ENCODE measurements at regions not wholly inside any gene's neighbourhood (a gene's known extent, or its start where the extent isn't known, plus 50 kb on each side); places are given as distances from the start of the nearest gene placed in this dataset.
"Not testable (repeated sequence)": the region's sequence is repeated elsewhere in the genome, so short reads cannot be mapped to it uniquely, and the experiment has no call there.

DNA sequence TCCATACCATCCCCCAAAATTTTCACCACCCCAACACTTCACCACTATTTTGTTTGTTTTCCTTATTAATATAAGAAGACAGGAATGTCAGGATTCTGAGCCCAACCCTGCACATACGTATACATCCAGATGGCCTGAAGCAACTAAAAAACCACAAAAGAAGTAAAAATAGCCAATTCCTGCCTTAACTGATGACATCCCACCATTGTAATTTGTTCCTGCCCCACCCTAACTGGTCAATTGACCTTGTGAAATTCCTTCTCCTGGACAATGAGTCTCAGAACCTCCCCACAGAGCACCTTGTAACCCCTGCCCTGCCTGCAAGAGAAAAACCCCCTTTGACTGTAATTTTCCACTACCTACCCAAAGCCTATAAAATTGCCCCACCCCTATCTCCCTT, 132.5 kb downstream of the ZNF675 start:
- Histone ChIP-seq H4K20me1 (ENCODE audit: insufficient read depth, low read length) (no peaks in the 10 kb centered on the region), H3K79me2 (ENCODE audit: insufficient read depth, low read depth, low read length) (no peaks in the 10 kb centered on the region), H3K9me2 (ENCODE audit: insufficient read depth, low read length) (no peaks in the 10 kb centered on the region), H2AFZ (ENCODE audit: low read length) (no peak overlapping the region), H3K4me2 (ENCODE audit: low read length) (no peak overlapping the region), H3K36me3 (ENCODE audit: insufficient read depth, low read length) (no peaks in the 10 kb centered on the region), H3K27ac (ENCODE audit: low read depth, low read length, poor library complexity, severe bottlenecking) (no peak overlapping the region), H3K4me1 (ENCODE audit: insufficient read depth, low read length, poor library complexity, severe bottlenecking) (no peaks in the 10 kb centered on the region), H3K4me3 (ENCODE audit: low read depth, low read length, poor library complexity, severe bottlenecking) (no peak overlapping the region), H3K9me3 (ENCODE audit: low read length) (no peaks in the 10 kb centered on the region)
- no peak for DNase-seq (ENCODE audit: low spot score)
- TF ChIP-seq EZH2phosphoT487 (IDR thresholded peaks at IDR 0.05; ENCODE audit: borderline replicate concordance, low read depth, low read length) (no peak), CTCF (conservative IDR thresholded peaks at IDR 0.05; ENCODE audit: low read length) (no peak)
- BruUV-seq (replicated peaks) = no TSS peak
- CTCF ChIA-PET (ENCODE audit: unreplicated experiment) = no interaction called here
- intact Hi-C loops (cut with micrococcal nuclease; ENCODE audit: unreplicated experiment) = no loop called here
- POLR2A ChIA-PET = no interaction called here

DNA sequence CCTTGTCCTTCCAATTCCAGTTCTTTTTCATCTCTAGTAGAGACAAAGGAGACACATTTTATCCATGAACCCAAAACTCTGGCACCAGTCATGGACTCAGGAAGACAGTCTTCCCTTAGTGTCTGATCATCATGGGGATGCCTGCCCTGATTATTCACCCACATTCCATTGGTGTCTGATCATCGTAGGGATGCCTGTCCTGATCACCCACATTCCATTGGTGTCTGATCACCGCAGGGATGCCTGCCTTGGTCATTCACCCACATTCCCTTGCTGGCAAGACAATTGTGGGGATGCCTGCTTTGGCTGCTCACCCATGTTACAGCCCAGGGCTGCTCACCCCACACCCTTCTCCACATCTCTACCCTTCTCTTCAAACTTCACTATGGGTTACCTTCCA, 136.9 kb downstream of the ZNF675 start:
- CTCF ChIA-PET (ENCODE audit: unreplicated experiment); H3K9me3 ChIP-seq (ENCODE audit: low read length); BruUV-seq (replicated peaks); H3K4me1 ChIP-seq (ENCODE audit: insufficient read depth, low read length, poor library complexity, severe bottlenecking); intact Hi-C loops (cut with micrococcal nuclease; ENCODE audit: unreplicated experiment); H3K9me2 ChIP-seq (ENCODE audit: insufficient read depth, low read length); DNase-seq (ENCODE audit: low spot score); H4K20me1 ChIP-seq (ENCODE audit: insufficient read depth, low read length); H3K79me2 ChIP-seq (ENCODE audit: insufficient read depth, low read depth, low read length); H3K4me2 ChIP-seq (ENCODE audit: low read length); H3K4me3 ChIP-seq (ENCODE audit: low read depth, low read length, poor library complexity, severe bottlenecking); H3K36me3 ChIP-seq (ENCODE audit: insufficient read depth, low read length); H3K27ac ChIP-seq (ENCODE audit: low read depth, low read length, poor library complexity, severe bottlenecking); POLR2A ChIA-PET; H2AFZ ChIP-seq (ENCODE audit: low read length): not testable (repeated sequence)

GRCh38 chr19:23547816-23548430, 139.1 kb downstream of the ZNF675 start:
- Histone ChIP-seq H3K27ac (ENCODE audit: low read depth, low read length, poor library complexity, severe bottlenecking) (no peak overlapping the region), H3K4me2 (ENCODE audit: low read length) (no peak overlapping the region), H3K79me2 (ENCODE audit: insufficient read depth, low read depth, low read length) (no peaks in the 10 kb centered on the region), H2AFZ (ENCODE audit: low read length) (no peak overlapping the region), H3K4me1 (ENCODE audit: insufficient read depth, low read length, poor library complexity, severe bottlenecking) (no peaks in the 10 kb centered on the region), H3K9me3 (ENCODE audit: low read length) (no peaks in the 10 kb centered on the region), H3K36me3 (ENCODE audit: insufficient read depth, low read length) (no peaks in the 10 kb centered on the region), H3K9me2 (ENCODE audit: insufficient read depth, low read length) (no peaks in the 10 kb centered on the region), H3K4me3 (ENCODE audit: low read depth, low read length, poor library complexity, severe bottlenecking) (no peak overlapping the region), H4K20me1 (ENCODE audit: insufficient read depth, low read length) (no peaks in the 10 kb centered on the region)
- no TSS peak for BruUV-seq (replicated peaks)
- intact Hi-C loops (cut with micrococcal nuclease; ENCODE audit: unreplicated experiment) = no loop called here
- TF ChIP-seq EZH2phosphoT487 (IDR thresholded peaks at IDR 0.05; ENCODE audit: borderline replicate concordance, low read depth, low read length) (no peak), CTCF (conservative IDR thresholded peaks at IDR 0.05; ENCODE audit: low read length) (no peak)
- POLR2A ChIA-PET = no interaction called here
- no peak for DNase-seq (ENCODE audit: low spot score)
- CTCF ChIA-PET (ENCODE audit: unreplicated experiment) = no interaction called here
